ENCODE measurements at regions not wholly inside any gene's neighbourhood (a gene's known extent, or its start where the extent isn't known, plus 50 kb on each side); places are given as distances from the start of the nearest gene placed in this dataset.

DNA sequence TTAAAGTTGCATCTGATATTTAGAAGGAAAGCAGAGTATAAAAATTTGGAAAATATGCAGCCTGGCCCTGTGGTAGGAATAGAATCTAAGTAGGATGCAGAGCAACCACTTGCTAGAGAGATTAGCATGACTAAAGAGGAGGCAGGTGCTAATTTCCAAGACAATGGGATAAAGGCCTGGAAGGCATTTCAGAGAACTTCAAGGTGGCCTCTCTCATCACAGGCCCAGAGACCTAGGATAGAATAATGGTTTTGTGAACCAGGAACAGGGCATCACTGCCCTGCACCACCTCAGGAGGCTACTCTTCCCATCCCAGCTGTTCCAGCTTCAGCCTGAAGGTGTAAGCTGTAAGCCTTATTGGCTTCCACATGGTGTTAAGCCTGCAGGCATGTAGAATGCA is 621.7 kb upstream of the HS3ST1 start:
- TF ChIP-seq EP300 (IDR thresholded peaks at IDR 0.05) (no peak), POLR2A (IDR thresholded peaks at IDR 0.05) (no peak), POLR2AphosphoS5 (IDR thresholded peaks at IDR 0.05) (no peak)
- TF ChIP-seq, protein P1, sequence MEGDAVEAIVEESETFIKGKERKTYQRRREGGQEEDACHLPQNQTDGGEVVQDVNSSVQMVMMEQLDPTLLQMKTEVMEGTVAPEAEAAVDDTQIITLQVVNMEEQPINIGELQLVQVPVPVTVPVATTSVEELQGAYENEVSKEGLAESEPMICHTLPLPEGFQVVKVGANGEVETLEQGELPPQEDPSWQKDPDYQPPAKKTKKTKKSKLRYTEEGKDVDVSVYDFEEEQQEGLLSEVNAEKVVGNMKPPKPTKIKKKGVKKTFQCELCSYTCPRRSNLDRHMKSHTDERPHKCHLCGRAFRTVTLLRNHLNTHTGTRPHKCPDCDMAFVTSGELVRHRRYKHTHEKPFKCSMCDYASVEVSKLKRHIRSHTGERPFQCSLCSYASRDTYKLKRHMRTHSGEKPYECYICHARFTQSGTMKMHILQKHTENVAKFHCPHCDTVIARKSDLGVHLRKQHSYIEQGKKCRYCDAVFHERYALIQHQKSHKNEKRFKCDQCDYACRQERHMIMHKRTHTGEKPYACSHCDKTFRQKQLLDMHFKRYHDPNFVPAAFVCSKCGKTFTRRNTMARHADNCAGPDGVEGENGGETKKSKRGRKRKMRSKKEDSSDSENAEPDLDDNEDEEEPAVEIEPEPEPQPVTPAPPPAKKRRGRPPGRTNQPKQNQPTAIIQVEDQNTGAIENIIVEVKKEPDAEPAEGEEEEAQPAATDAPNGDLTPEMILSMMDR (IDR thresholded peaks at IDR 0.05): no peak
- no peak for DNase-seq (ENCODE audit: low spot score in 2 of 2)
- Histone ChIP-seq H3K4me3 (no peak overlapping the region), H3K27me3 (no peaks in the 10 kb centered on the region), H3K27ac (no peak overlapping the region), H3K9me3 (no peaks in the 10 kb centered on the region), H3K36me3 (no peaks in the 10 kb centered on the region), H3K4me1 (no peaks in the 10 kb centered on the region)

DNA sequence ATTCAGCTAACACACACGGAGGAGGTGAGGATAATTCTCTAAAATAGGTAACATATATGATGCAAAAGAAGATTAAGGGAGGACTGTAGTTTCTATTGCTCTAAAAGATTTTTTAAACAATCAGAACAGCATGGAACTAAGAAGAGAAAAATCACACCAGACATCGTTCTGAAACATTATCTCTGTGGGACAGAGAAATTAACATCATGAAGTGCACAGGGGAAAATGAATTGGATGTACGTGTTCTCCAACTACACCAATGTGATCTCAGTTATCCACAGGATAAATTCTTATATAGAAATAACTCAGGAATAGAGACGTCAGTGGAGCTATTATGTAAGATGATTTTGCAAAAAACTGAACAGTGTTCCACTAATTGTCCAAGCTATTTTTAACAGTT is 614.1 kb upstream of the HS3ST1 start:
- DNase-seq (ENCODE audit: low spot score in 2 of 2): no peak
- no peak overlapping the region for H3K27ac ChIP-seq
- peaks cover 10% of the 10 kb centered on the region for H3K9me3 ChIP-seq
- WGBS: 84% methylated on average over 4 of the region's 4 CpGs
- no peaks in the 10 kb centered on the region for H3K36me3 ChIP-seq
- no peaks in the 10 kb centered on the region for H3K27me3 ChIP-seq
- no peak overlapping the region for H3K4me3 ChIP-seq
- H3K4me1 ChIP-seq: no peaks in the 10 kb centered on the region
- TF ChIP-seq POLR2A (IDR thresholded peaks at IDR 0.05) (no peak), POLR2AphosphoS5 (IDR thresholded peaks at IDR 0.05) (no peak), EP300 (IDR thresholded peaks at IDR 0.05) (no peak)
- TF ChIP-seq, protein P1 (IDR thresholded peaks at IDR 0.05): no peak

DNA sequence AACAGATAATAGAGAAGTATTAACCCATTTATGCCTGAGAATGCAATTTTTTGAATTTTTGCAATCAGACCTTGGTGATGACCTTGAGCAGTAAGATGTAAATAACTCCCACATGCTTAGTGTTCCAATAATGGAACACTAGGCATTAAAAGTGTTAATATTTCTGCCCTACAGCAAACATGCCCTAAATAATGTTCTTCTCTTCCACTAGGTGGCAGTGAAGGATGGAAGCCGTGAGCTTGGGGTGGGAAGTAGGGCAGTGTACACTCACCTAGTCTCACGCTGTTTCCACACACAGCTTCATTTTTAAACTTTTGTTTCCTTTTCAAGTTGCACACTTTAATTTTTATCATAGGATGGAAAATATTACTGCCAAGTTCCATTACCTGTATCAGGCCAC is 613.1 kb upstream of the HS3ST1 start:
- no peak for DNase-seq (ENCODE audit: low spot score in 2 of 2)
- Histone ChIP-seq H3K9me3 (peaks cover 10% of the 10 kb centered on the region), H3K36me3 (no peaks in the 10 kb centered on the region), H3K4me3 (no peak overlapping the region), H3K27ac (no peak overlapping the region), H3K4me1 (no peaks in the 10 kb centered on the region), H3K27me3 (no peaks in the 10 kb centered on the region)
- 66% methylated on average over 2 of the region's 2 CpGs for WGBS
- TF ChIP-seq POLR2A (IDR thresholded peaks at IDR 0.05) (no peak), EP300 (IDR thresholded peaks at IDR 0.05) (no peak), POLR2AphosphoS5 (IDR thresholded peaks at IDR 0.05) (no peak)
- TF ChIP-seq, protein P1 (IDR thresholded peaks at IDR 0.05): no peak

DNA sequence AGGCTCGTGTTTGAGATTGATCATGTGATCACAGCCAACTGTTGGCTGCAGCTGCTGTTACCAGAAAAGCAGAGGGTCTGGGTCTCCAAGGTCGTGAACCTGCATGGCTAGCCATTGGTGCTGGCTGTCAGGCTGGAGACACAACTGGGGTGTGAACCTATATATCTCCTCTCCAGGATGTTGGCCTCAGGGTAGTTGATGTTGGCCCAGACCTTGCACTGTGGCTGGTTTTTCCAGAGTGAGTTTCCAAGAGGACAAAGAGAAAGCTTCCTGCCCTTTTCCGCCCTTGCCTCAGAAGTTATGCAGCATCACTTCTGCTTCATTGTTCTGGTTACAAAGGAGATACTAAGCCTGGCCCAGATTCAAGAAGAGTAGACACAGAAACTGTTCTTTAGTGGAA is 607.8 kb upstream of the HS3ST1 start:
- TF ChIP-seq POLR2AphosphoS5 (IDR thresholded peaks at IDR 0.05) (no peak), POLR2A (IDR thresholded peaks at IDR 0.05) (no peak), EP300 (IDR thresholded peaks at IDR 0.05) (no peak)
- TF ChIP-seq, protein P1 (IDR thresholded peaks at IDR 0.05): no peak
- Histone ChIP-seq H3K36me3 (no peaks in the 10 kb centered on the region), H3K27me3 (no peaks in the 10 kb centered on the region), H3K4me1 (no peaks in the 10 kb centered on the region), H3K9me3 (peaks cover 10% of the 10 kb centered on the region), H3K27ac (no peak overlapping the region), H3K4me3 (no peak overlapping the region)
- no peak for DNase-seq (ENCODE audit: low spot score in 2 of 2)
- WGBS: 72% methylated on average over 3 of the region's 3 CpGs

DNA sequence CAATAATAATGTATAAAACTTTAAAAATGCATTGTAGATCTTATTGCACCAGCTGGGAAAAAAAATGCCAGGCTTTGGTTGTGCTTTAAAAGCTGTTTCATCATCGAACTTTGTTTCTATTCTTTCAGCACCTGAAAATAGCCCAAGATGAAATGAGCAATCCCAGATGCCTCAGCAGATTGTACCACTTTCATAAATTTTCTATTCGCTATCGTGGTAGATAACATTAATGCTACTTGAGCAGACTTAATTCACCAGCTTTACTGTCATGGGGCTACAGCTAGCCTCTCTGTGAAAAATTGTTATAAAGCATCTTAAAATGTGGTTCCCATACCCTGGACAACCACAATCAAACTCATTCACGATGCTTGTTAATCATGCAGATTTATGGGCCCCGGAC is 599.6 kb upstream of the HS3ST1 start:
- Histone ChIP-seq H3K27me3 (no peaks in the 10 kb centered on the region), H3K4me3 (no peak overlapping the region), H3K4me1 (no peaks in the 10 kb centered on the region), H3K9me3 (no peaks in the 10 kb centered on the region), H3K36me3 (no peaks in the 10 kb centered on the region), H3K27ac (no peak overlapping the region)
- TF ChIP-seq, protein P1 (IDR thresholded peaks at IDR 0.05): no peak
- no peak for TF ChIP-seq POLR2A (IDR thresholded peaks at IDR 0.05)
- TF ChIP-seq POLR2AphosphoS5 (IDR thresholded peaks at IDR 0.05): no peak
- TF ChIP-seq EP300 (IDR thresholded peaks at IDR 0.05): no peak
- 68% methylated on average over 5 of the region's 5 CpGs for WGBS
- DNase-seq (ENCODE audit: low spot score in 2 of 2): no peak
